Upper lobe of left lung (tissue), 4 donors: ENCODE measurements at regions not wholly inside any gene's neighbourhood (a gene's known extent, or its start where the extent isn't known, plus 50 kb on each side); places are given as distances from the start of the nearest gene placed in this dataset.

ENCODE experiments used
- CTCF ChIP-seq, 6 experiments: fragments of 450-650 bp in 4 of 6; fragments of 200-600 bp in 2 of 6; sonication (generic) in 2 of 6; IDR thresholded peaks; one replicate each; pipeline ENCODE4 v1.5.1; 2016 to 2019; ENCODE audit warnings: antibody characterized with exemption in 6 of 6
- POLR2A ChIP-seq, 4 donors: fragments of 450-650 bp; IDR thresholded peaks; one replicate each; pipeline ENCODE4 v1.5.1; 2016 to 2017; ENCODE audit warnings: antibody characterized with exemption in 4 of 4, mild to moderate bottlenecking in 2 of 4
- POLR2AphosphoS5 ChIP-seq, 2 donors: sonication (generic); formaldehyde crosslinking; IDR thresholded peaks; one replicate each; pipeline ENCODE4 v1.5.1; 2017; ENCODE audit warnings: antibody characterized with exemption in 2 of 2

- TF ChIP-seq CTCF (IDR thresholded peaks at IDR 0.05) (no peak), POLR2AphosphoS5 (IDR thresholded peaks at IDR 0.05) (no peak), POLR2A (IDR thresholded peaks at IDR 0.05) (no peak)
Observed at GRCh38 chr11:45430361-45430760, 144.2 kb upstream of the SYT13 start.
